ENCODE measurements at regions not wholly inside any gene's neighbourhood (a gene's known extent, or its start where the extent isn't known, plus 50 kb on each side); places are given as distances from the start of the nearest gene placed in this dataset.
A peak's percentile ranks its signal among the peaks of the same experiment; 100 is the strongest.

DNA sequence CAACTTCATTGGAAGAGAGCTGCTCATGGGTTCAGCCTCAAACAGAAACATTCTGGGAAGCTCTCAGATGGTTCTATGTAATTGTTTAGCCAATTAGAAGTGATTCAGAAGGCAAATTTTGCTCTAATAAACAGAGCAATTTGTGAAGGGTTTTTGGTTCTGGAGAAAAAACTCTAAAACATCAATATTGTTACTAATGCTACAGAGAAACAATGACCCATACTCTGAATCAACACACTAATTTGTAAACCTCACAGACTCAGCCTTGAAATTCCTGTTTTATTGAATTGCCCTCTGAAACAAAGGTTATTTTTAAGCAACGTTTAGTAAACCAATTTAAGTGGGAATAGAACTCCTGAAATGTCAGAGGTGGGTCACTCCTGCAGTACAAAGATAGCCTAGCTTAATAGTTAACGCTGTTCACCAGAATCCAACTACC lies 171.6 kb upstream of the SVIL start:
- H3K27ac Mint-ChIP-seq (ENCODE audit: unreplicated experiment), result no peak overlapping the region
- no peaks in the 10 kb centered on the region for H3K27me3 Mint-ChIP-seq (ENCODE audit: unreplicated experiment)
- no peak overlapping the region for H3K4me3 Mint-ChIP-seq (ENCODE audit: unreplicated experiment)
- peaks cover 52% of the 10 kb centered on the region for H3K4me1 Mint-ChIP-seq (ENCODE audit: unreplicated experiment)
- H3K36me3 Mint-ChIP-seq (ENCODE audit: unreplicated experiment), result no peaks in the 10 kb centered on the region
- TF ChIP-seq, protein P1, sequence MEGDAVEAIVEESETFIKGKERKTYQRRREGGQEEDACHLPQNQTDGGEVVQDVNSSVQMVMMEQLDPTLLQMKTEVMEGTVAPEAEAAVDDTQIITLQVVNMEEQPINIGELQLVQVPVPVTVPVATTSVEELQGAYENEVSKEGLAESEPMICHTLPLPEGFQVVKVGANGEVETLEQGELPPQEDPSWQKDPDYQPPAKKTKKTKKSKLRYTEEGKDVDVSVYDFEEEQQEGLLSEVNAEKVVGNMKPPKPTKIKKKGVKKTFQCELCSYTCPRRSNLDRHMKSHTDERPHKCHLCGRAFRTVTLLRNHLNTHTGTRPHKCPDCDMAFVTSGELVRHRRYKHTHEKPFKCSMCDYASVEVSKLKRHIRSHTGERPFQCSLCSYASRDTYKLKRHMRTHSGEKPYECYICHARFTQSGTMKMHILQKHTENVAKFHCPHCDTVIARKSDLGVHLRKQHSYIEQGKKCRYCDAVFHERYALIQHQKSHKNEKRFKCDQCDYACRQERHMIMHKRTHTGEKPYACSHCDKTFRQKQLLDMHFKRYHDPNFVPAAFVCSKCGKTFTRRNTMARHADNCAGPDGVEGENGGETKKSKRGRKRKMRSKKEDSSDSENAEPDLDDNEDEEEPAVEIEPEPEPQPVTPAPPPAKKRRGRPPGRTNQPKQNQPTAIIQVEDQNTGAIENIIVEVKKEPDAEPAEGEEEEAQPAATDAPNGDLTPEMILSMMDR (IDR thresholded peaks at IDR 0.05), result no peak
- DNase-seq (ENCODE audit: extremely low spot score, unreplicated experiment), result no peak
- H3K9me3 Mint-ChIP-seq (ENCODE audit: unreplicated experiment), result no peaks in the 10 kb centered on the region

DNA sequence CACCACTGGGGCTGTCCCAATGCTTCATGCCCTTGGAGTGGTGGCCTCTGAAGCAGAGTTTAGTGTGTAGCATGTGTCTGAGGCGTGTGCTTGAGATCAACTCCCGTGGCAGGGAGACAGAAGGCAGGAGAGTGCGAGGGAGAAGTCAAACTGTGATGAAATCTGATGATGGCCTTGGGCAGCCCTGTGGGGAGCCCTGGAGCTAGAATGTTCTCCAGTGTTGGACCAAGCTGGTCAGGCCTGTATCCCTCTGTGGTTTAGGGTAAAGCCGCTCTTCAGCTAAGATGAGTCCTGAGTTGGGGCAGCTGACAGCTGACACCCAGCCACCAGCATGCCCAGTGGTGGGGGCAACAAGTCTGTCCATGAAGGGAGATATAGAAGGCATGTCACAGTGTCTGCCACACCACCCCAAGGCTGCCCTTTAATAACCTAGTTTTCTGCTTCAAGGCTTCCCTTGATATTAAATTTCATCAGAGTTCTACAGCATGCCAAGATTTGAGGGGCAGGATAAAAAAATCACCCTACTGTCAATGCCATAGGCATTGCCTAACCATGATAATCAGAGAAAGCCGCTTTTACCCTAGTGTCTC lies 170.5 kb upstream of the SVIL start:
- TF ChIP-seq, protein P1 (IDR thresholded peaks at IDR 0.05), result no peak
- H3K27ac Mint-ChIP-seq (ENCODE audit: unreplicated experiment), result peak overlapping the region; percentile 94
- H3K36me3 Mint-ChIP-seq (ENCODE audit: unreplicated experiment), result no peaks in the 10 kb centered on the region
- H3K4me1 Mint-ChIP-seq (ENCODE audit: unreplicated experiment), result peaks cover 50% of the 10 kb centered on the region
- DNase-seq (ENCODE audit: extremely low spot score, unreplicated experiment), result no peak
- no peaks in the 10 kb centered on the region for H3K9me3 Mint-ChIP-seq (ENCODE audit: unreplicated experiment)
- H3K4me3 Mint-ChIP-seq (ENCODE audit: unreplicated experiment), result no peak overlapping the region
- no peaks in the 10 kb centered on the region for H3K27me3 Mint-ChIP-seq (ENCODE audit: unreplicated experiment)

DNA sequence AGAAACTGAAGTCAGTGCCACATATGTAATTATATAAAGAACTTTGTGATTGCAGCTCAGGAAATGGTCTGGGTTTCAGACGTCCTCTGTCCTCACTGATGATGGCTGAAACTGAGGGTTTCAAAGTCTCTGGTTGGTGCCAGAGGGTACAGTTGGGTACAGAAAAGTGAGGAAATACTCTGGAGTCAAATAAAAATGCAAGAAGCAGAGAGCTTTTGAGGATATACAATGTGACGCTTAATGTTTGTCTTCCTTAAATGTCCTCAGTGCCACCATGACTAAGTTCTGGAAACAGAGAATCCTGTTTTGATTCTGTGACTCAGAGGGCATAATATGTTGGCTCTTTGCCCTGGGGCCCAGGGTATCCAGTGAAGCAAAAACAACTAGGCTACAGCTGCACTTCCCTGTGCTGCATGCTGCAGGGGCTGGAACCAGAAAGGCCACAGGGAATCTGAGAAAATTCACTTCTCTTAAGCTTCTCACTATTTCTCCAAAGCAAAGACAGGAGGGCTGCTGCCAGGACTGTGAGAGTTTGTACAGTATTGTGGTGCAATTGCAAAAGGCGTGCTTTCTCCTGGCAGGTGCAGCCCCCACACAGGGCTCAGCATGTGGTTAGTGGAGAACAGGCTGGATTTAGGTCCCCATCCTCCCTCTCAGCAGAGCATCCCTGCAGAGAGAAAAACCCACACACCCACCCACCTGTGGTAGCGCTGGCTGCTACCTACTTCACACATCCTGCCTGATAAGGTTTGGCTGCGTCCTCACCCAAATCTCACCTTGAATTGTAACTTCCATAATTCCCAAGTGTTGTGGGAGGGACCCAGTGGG lies 169.5 kb upstream of the SVIL start:
- TF ChIP-seq, protein P1 (IDR thresholded peaks at IDR 0.05), result no peak
- Mint-ChIP-seq H3K36me3 (ENCODE audit: unreplicated experiment) (no peaks in the 10 kb centered on the region), H3K27ac (ENCODE audit: unreplicated experiment) (peak overlapping the region; percentile 94), H3K4me1 (ENCODE audit: unreplicated experiment) (peaks cover 50% of the 10 kb centered on the region), H3K27me3 (ENCODE audit: unreplicated experiment) (no peaks in the 10 kb centered on the region), H3K4me3 (ENCODE audit: unreplicated experiment) (no peak overlapping the region), H3K9me3 (ENCODE audit: unreplicated experiment) (no peaks in the 10 kb centered on the region)
- DNase-seq (ENCODE audit: extremely low spot score, unreplicated experiment), result peak; percentile 86

DNA sequence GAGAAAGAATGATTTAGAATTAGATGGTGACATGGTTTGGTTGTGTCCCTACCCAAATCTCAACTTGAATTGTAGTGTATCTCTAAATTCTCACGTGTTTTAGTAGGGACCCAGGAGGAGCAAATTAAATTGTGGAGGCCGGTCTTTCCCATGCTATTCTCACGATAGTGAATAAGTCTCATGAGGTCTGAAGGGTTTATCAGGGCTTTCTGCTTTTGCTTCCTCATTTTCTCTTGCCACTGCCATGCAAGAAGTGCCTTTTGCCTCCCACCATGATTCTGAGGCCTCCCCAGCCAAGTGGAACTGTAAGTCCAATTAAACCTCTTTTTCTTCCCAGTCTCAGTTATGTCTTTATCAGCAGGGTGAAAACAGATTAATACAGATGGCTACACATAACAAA lies 167.4 kb upstream of the SVIL start:
- Mint-ChIP-seq H3K36me3 (ENCODE audit: unreplicated experiment) (no peaks in the 10 kb centered on the region), H3K27me3 (ENCODE audit: unreplicated experiment) (no peaks in the 10 kb centered on the region), H3K27ac (ENCODE audit: unreplicated experiment) (no peak overlapping the region), H3K4me3 (ENCODE audit: unreplicated experiment) (no peak overlapping the region), H3K9me3 (ENCODE audit: unreplicated experiment) (no peaks in the 10 kb centered on the region), H3K4me1 (ENCODE audit: unreplicated experiment) (peaks cover 53% of the 10 kb centered on the region)
- TF ChIP-seq, protein P1 (IDR thresholded peaks at IDR 0.05), result no peak
- DNase-seq (ENCODE audit: extremely low spot score, unreplicated experiment), result no peak

DNA sequence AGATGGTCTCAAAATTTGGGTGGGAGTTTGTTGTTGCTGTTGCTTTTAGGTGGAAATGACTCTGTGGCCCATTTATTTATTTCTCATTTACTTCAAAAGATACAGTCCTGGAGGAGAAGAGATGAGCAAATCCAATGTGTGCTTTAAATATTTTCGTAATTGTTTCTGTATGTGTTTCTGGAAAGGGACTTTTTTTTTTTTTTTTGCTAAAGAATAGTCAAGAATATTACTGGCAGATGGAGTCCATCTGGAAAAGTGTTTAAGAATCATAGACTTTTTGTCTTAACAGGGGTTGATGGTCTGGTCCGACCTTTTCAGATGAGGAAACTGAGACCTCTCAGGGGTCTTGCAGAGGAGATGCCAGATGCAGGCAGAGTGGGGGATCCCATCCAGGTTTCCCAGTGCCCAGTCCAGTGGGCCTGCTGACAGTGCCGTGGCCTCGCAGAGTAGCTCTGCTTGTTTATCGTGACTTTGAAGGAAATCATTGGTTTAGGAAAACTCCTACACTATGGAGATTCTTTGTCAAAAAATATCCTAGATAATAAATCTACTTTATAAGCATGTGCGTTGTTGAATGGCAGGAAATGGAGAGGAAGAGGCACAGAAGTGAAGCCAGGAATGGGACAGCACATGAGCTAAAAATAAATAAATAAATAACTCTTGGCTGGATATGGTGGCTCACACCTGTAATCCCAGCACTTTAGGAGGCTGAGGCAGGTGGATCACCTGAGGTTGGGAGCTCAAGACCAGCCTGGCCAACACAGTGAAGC lies 164.3 kb upstream of the SVIL start:
- H3K36me3 Mint-ChIP-seq (ENCODE audit: unreplicated experiment), result no peaks in the 10 kb centered on the region
- H3K9me3 Mint-ChIP-seq (ENCODE audit: unreplicated experiment), result no peaks in the 10 kb centered on the region
- peak; percentile 64 for DNase-seq (ENCODE audit: extremely low spot score, unreplicated experiment)
- H3K27ac Mint-ChIP-seq (ENCODE audit: unreplicated experiment), result no peak overlapping the region
- no peaks in the 10 kb centered on the region for H3K27me3 Mint-ChIP-seq (ENCODE audit: unreplicated experiment)
- TF ChIP-seq, protein P1 (IDR thresholded peaks at IDR 0.05), result no peak
- no peak overlapping the region for H3K4me3 Mint-ChIP-seq (ENCODE audit: unreplicated experiment)
- peaks cover 41% of the 10 kb centered on the region for H3K4me1 Mint-ChIP-seq (ENCODE audit: unreplicated experiment)
